ENCODE measurements at regions not wholly inside any gene's neighbourhood (a gene's known extent, or its start where the extent isn't known, plus 50 kb on each side); places are given as distances from the start of the nearest gene placed in this dataset.

DNA sequence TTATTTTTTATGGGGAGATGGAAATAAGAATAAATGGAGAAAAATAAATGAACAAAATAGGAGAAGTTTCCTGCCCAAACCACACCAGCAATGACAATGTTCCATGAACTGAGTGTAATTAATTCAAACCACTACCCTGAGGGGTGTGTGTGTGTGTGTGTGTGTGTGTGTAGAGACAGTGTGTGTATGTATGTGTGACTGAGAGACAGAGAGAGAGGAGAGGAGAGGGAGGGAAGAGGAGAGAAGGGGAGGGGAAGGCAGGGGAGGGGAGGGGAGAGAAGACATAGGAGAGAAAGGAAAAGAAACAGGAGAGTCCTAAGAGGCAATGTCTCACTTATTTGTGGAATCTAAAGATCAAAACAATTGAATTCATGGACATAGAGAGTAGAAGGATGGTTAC is 65.0 kb upstream of the POU2AF1 start:
- DNase-seq (ENCODE audit: low read depth), result no peak

GRCh38 chr11:111443640-111444039 is 64.6 kb upstream of the POU2AF1 start:
- DNase-seq (ENCODE audit: low read depth), result no peak

DNA sequence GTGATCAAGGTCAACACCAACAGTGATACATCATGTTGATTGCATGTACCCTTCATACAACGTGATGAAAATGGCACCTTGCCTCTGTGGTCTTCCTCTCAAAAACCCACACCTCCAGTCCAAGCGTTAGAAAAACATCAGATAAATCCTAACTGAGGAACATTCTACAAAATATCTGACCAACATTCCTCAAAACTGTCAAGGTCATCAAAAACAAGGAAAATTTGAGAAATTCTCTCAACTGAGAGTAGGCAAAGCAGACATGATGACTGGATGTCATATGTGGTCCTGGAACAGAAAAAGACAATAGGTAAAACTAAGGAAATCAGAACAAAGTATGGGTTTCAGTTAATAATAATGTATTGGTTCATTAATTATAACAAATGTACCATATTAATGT is 64.0 kb upstream of the POU2AF1 start:
- DNase-seq (ENCODE audit: low read depth), result no peak

- DNase-seq (ENCODE audit: low read depth), result no peak
These were observed 62.4 kb upstream of the POU2AF1 start for GRCh38 chr11:111441443-111441842.

DNA sequence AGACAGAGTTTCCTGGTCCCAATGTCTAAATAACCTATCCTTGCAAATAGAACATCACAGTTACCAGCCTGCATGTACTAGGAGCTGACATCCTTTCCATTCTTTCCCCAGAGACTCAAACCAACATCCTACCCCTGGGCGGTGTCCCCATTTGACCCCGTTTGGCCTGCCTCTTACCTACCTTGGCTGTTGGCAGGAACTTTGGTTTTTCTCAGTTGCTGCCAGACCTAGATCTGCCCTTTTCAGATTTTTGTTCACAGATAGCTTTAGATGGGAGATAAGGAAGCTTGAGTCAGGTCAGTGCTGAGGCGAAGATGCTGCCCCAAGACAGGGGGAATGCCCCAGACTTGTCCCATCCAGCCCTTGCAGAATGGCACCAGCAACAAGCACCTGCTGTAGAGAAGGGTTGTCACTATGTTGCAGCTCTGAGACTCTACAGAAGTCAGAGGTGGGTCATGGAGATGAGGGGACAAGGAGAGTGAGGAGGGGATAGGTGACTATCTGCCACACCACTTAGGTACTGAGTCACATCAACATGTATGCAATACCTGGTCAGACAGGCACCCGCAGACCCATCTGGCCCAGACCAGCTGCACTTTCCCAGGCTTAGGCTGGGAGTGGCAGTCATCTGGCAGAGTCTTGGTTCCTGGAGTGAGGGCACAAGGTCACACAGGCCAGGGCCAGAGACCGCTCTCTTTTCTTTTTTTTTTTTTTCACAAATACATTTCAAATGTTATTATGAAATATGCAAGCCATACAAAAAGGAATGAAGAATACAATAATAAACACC is 61.5 kb upstream of the POU2AF1 start:
- DNase-seq (ENCODE audit: low read depth), result no peak

DNA sequence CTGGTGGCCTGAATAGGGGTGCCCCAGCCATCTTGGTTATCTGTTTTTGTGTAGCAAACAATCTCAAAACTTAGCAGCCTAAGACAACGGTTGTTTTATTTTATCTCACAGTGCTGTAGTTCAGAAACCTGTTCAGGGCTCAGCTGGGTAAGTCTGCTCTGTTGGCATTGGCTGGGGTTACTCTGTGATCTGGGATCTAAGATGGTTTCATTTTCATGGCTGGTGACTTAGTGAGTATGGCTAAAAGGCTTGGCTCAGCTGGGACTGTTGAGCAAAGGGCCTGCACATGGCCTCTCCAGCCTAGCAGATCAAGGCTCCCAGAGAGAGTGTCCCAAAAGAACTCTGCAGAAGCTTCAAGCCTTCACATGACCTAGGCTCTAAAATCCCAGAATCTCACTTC is 60.8 kb upstream of the POU2AF1 start:
- DNase-seq (ENCODE audit: low read depth), result no peak

- DNase-seq (ENCODE audit: low read depth), result no peak
These were observed 59.9 kb upstream of the POU2AF1 start for GRCh38 chr11:111438846-111439520.

- DNase-seq (ENCODE audit: low read depth), result no peak
These were observed 59.1 kb upstream of the POU2AF1 start for GRCh38 chr11:111438168-111438567.

- no peak for DNase-seq (ENCODE audit: low read depth)
These were observed 56.1 kb upstream of the POU2AF1 start for GRCh38 chr11:111435046-111435698.

GRCh38 chr11:111429066-111429506 is 50.0 kb upstream of the POU2AF1 start:
- DNase-seq (ENCODE audit: low read depth), result peak; percentile 12
